H1 (cell line): ENCODE measurements at regions not wholly inside any gene's neighbourhood (a gene's known extent, or its start where the extent isn't known, plus 50 kb on each side); places are given as distances from the start of the nearest gene placed in this dataset.

Source experiments
- CTCF ChIA-PET: fragments of 300-600 bp; sonication (Branson Sonifier 250); formaldehyde crosslinking; loops from one replicate; lab custom pipeline; 2021; ENCODE audit not compliant: partially characterized antibody; lab: Charles Lee
- POLR2A ChIA-PET: fragments of 300-600 bp; sonication (Branson Sonifier 250); formaldehyde crosslinking; loops from one replicate; lab custom pipeline; 2021; ENCODE audit warnings: inconsistent platforms; ENCODE audit not compliant: partially characterized antibody; lab: Charles Lee
- DNase-seq, 2 experiments: peaks; one replicate each; pipeline versions ENCODE4 v3.0.0 to v3.0.0-alpha.2; 2010 to 2022; ENCODE audit warnings: low spot score in 2 of 2, low read depth in 1 of 2, mixed read lengths in 1 of 2
- FAIRE-seq: peaks from 2 replicates; lab custom pipeline; 2011; peaks lifted over from hg19 to GRCh38; lab: Jason Lieb, UNC
- H2AFZ ChIP-seq: 2 replicates; pipeline ENCODE4 v1.8.1; 2012; ENCODE audit warnings: low read length, inconsistent platforms
- H2AK5ac ChIP-seq: 2 replicates; pipeline ENCODE4 v1.6.1; 2013; ENCODE audit warnings: low read depth, low read length
- H2BK120ac ChIP-seq: replicated peaks from 2 replicates; pipeline ENCODE3; 2013; ENCODE audit warnings: low read depth, low read length, inconsistent platforms
- H2BK12ac ChIP-seq: 2 replicates; pipeline ENCODE4 v1.6.1; 2013; ENCODE audit warnings: low read depth, low read length
- H2BK15ac ChIP-seq: 2 replicates; pipeline ENCODE4 v1.6.1; 2013; ENCODE audit warnings: low read length
- H2BK20ac ChIP-seq: 2 replicates; pipeline ENCODE4 v1.6.1; 2013; ENCODE audit warnings: low read length
- H2BK5ac ChIP-seq: 2 replicates; pipeline ENCODE4 v1.6.1; 2013; ENCODE audit warnings: low read depth, low read length
- H3K14ac ChIP-seq: 2 replicates; pipeline ENCODE4 v1.6.1; 2013; ENCODE audit warnings: inconsistent platforms; ENCODE audit not compliant: insufficient read length
- H3K18ac ChIP-seq: 2 replicates; pipeline ENCODE4 v1.6.1; 2013; ENCODE audit warnings: low read length; ENCODE audit errors: extremely low read depth
- H3K23ac ChIP-seq: 2 replicates; pipeline ENCODE4 v1.6.1; 2013; ENCODE audit warnings: inconsistent platforms; ENCODE audit not compliant: insufficient read length
- H3K23me2 ChIP-seq: 2 replicates; pipeline ENCODE4 v1.6.1; 2013; ENCODE audit warnings: low read depth, low read length
- H3K27ac ChIP-seq: 2 replicates; pipeline ENCODE4 v1.6.1; 2011; ENCODE audit warnings: low read depth, low read length, inconsistent platforms
- H3K27me3 ChIP-seq, 4 experiments: replicated peaks in 1 of 4; 1 replicate in 1 of 4; 2 replicates in 3 of 4; pipeline versions ENCODE4 v1.6.1 to v1.8.1; 2011 to 2013; ENCODE audit warnings: low read length in 3 of 4, mild to moderate bottlenecking in 3 of 4, inconsistent platforms in 2 of 4, mixed read lengths in 2 of 4, moderate library complexity in 1 of 4; ENCODE audit not compliant: control insufficient read depth in 3 of 4, insufficient read depth in 3 of 4; ENCODE audit errors: extremely low read depth in 1 of 4
- H3K36me3 ChIP-seq, 4 experiments: 2 replicates each; pipeline versions ENCODE4 v1.6.1 to v1.8.1; 2011 to 2013; ENCODE audit warnings: mild to moderate bottlenecking in 4 of 4, low read length in 3 of 4, moderate library complexity in 2 of 4, control low read depth in 1 of 4, inconsistent platforms in 1 of 4; ENCODE audit not compliant: insufficient read depth in 4 of 4, control insufficient read depth in 2 of 4
- H3K4ac ChIP-seq: replicated peaks from 2 replicates; pipeline ENCODE3; 2013; ENCODE audit warnings: low read length, low read depth, mixed read lengths, inconsistent platforms; ENCODE audit not compliant: insufficient read length
- H3K4me1 ChIP-seq, 4 experiments: replicated peaks in 1 of 4; 1 replicate in 1 of 4; 2 replicates in 3 of 4; pipeline versions ENCODE4 v1.6.1 to v1.8.1; 2011 to 2013; ENCODE audit warnings: low read length in 3 of 4, inconsistent platforms in 2 of 4, mixed read lengths in 1 of 4; ENCODE audit not compliant: insufficient read depth in 4 of 4, control insufficient read depth in 3 of 4
- H3K4me2 ChIP-seq, 2 experiments: 2 replicates each; pipeline versions ENCODE4 v1.6.1 to v1.8.1; 2011 to 2013; ENCODE audit warnings: low read depth in 2 of 2, low read length in 2 of 2, control low read depth in 1 of 2, inconsistent platforms in 1 of 2, mild to moderate bottlenecking in 1 of 2; ENCODE audit not compliant: insufficient read depth in 1 of 2
- H3K4me3 ChIP-seq, 4 experiments: fragments of 200-600, 300-600 bp in 1 of 4; sonication (generic), shearing (Covaris generic), sonication (Bioruptor Twin) in 1 of 4; 2 replicates each; pipeline versions ENCODE4 v1.5.1 to v1.8.1; 2011 to 2016; ENCODE audit warnings: low read length in 4 of 4, low read depth in 3 of 4, control low read depth in 2 of 4, inconsistent platforms in 2 of 4, mild to moderate bottlenecking in 2 of 4, mixed read lengths in 1 of 4, moderate library complexity in 1 of 4; ENCODE audit not compliant: insufficient read depth in 2 of 4; ENCODE audit errors: extremely low read depth in 1 of 4
- H3K56ac ChIP-seq: replicated peaks from 2 replicates; pipeline ENCODE3; 2013; ENCODE audit warnings: low read depth, mild to moderate bottlenecking, mixed read lengths, low read length, inconsistent platforms; ENCODE audit not compliant: insufficient read length
- H3K79me1 ChIP-seq: 2 replicates; pipeline ENCODE4 v1.6.1; 2013; ENCODE audit warnings: low read depth, low read length, control low read depth
- H3K79me2 ChIP-seq, 2 experiments: 2 replicates each; pipeline versions ENCODE4 v1.6.1 to v1.8.1; 2012 to 2013; ENCODE audit warnings: low read length in 2 of 2, mild to moderate bottlenecking in 2 of 2, inconsistent platforms in 1 of 2; ENCODE audit not compliant: insufficient read depth in 2 of 2, control insufficient read depth in 1 of 2
- H3K9ac ChIP-seq, 4 experiments: replicated peaks in 1 of 4; 1 replicate in 1 of 4; 2 replicates in 3 of 4; pipeline versions ENCODE4 v1.6.1 to v1.8.1; 2011 to 2013; ENCODE audit warnings: low read depth in 3 of 4, low read length in 3 of 4, control low read depth in 2 of 4, mild to moderate bottlenecking in 2 of 4, moderate library complexity in 2 of 4, inconsistent platforms in 1 of 4; ENCODE audit errors: extremely low read depth in 1 of 4
- H3K9me3 ChIP-seq, 2 experiments: 2 replicates each; pipeline versions ENCODE4 v1.6.1 to v1.8.1; 2012 to 2013; ENCODE audit warnings: mild to moderate bottlenecking in 2 of 2, moderate library complexity in 2 of 2, control low read depth in 1 of 2, inconsistent platforms in 1 of 2, low read depth in 1 of 2, low read length in 1 of 2, mixed read lengths in 1 of 2; ENCODE audit not compliant: insufficient read depth in 2 of 2
- H4K20me1 ChIP-seq, 2 experiments: replicated peaks in 1 of 2; 2 replicates each; pipeline versions ENCODE3 to v1.8.1; 2011 to 2013; ENCODE audit warnings: inconsistent platforms in 2 of 2, low read length in 2 of 2, mild to moderate bottlenecking in 1 of 2; ENCODE audit not compliant: insufficient read depth in 2 of 2, control insufficient read depth in 1 of 2
- H4K5ac ChIP-seq: 2 replicates; pipeline ENCODE4 v1.6.1; 2013; ENCODE audit warnings: low read length, low read depth, mixed read lengths, inconsistent platforms; ENCODE audit not compliant: insufficient read length
- H4K8ac ChIP-seq: 2 replicates; pipeline ENCODE4 v1.8.0; 2013; ENCODE audit warnings: mild to moderate bottlenecking, moderate library complexity, low read length, inconsistent platforms; ENCODE audit not compliant: insufficient read depth; ENCODE audit errors: extremely low read depth
- H4K91ac ChIP-seq: replicated peaks from 2 replicates; pipeline ENCODE3; 2013; ENCODE audit warnings: low read length, mixed read lengths, inconsistent platforms; ENCODE audit not compliant: insufficient read length
- JUN ChIP-seq: IDR thresholded peaks from 2 replicates; pipeline ENCODE4 v1.6.1; 2011; ENCODE audit warnings: low read depth, mild to moderate bottlenecking, improper control_type of control experiment, low read length
- KDM5A ChIP-seq: fragments of 200-600 bp; IDR thresholded peaks from 2 replicates; pipeline ENCODE4 v1.7.1; 2012; ENCODE audit warnings: mild to moderate bottlenecking, low read length, inconsistent platforms, mixed read lengths
- MAFK ChIP-seq: IDR thresholded peaks from 2 replicates; pipeline ENCODE4 v1.6.1; 2012; ENCODE audit warnings: low read depth, mild to moderate bottlenecking, improper control_type of control experiment, low read length
- PHF8 ChIP-seq: fragments of 200-600 bp; sonication (generic); conservative IDR thresholded peaks from 2 replicates; pipeline ENCODE4 v1.7.1; 2012; ENCODE audit warnings: low read depth, mild to moderate bottlenecking, inconsistent platforms, low read length, moderate library complexity
- POU5F1 ChIP-seq: IDR thresholded peaks from 2 replicates; pipeline ENCODE4 v1.6.1; 2011; ENCODE audit warnings: low read depth, mild to moderate bottlenecking, low read length, moderate library complexity
- RAD21 ChIP-seq, 2 experiments: IDR thresholded peaks in 1 of 2; conservative IDR thresholded peaks in 1 of 2; 2 replicates each; pipeline ENCODE4 v1.6.1; 2011; ENCODE audit warnings: low read depth in 2 of 2, low read length in 2 of 2, improper control_type of control experiment in 1 of 2, inconsistent platforms in 1 of 2, mild to moderate bottlenecking in 1 of 2, moderate library complexity in 1 of 2
- SP2 ChIP-seq: IDR thresholded peaks from 2 replicates; pipeline ENCODE4 v1.6.1; 2012; ENCODE audit warnings: mild to moderate bottlenecking, low read length, inconsistent platforms
- SP4 ChIP-seq: IDR thresholded peaks from 2 replicates; pipeline ENCODE4 v1.6.1; 2012; ENCODE audit warnings: low read length, inconsistent platforms
- WGBS, 2 experiments: shearing (Covaris generic) in 1 of 2; methylation state at CpG; one replicate each; pipeline versions ENCODE4 v1.1.6 to v1.1.7; 2013 to 2015; ENCODE audit warnings: low lambda C conversion rate in 2 of 2, mixed read lengths in 2 of 2, inconsistent platforms in 1 of 2, low coverage in 1 of 2, missing lambda C conversion rate in 1 of 2; ENCODE audit not compliant: insufficient replicate concordance in 2 of 2, insufficient coverage in 1 of 2, insufficient read length in 1 of 2; ENCODE audit errors: extremely low coverage in 1 of 2, missing lambda C conversion rate in 1 of 2; 5-methylcytosine and 5-hydroxymethylcytosine counted together

DNA sequence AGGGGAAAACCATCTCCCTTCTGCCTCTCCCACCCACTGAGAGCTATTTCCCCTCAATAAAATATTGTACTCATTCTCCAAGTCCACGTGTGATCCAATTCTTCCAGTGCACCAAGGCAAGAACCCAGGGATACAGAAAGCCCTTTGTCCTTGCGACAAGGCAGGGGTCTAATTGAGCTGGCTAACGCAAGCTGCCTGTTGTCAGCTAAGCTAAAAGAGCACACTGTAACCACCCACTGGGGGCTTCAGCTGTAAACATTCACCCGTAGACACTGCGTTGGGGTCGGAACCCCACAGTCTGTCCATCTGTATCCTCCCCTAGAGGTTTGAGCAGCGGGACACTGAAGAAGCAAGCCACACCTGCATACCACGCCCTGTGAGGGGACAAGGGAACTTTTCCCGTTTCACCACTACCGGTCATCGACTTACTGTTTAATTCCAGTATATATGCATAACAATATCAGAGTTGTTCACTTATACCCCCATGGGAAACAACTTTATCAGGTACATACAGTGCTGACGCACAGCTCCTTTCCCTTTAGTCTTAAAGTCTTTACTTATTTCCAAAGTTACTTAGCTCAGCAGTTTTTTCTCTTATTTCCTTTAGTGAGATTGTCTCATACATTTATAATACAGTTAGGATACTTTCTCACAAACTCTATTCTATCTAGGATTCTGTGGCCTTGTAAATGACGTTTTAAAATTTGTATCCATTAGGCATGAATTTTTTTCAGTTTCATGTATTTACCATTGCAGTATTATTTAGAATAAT lies 721.6 kb downstream of the ANKRD7 start:
- Histone ChIP-seq H4K8ac (no peak overlapping the region; the same call in 1 of the 2 replicates), H3K4me1 (no peaks in the 10 kb centered on the region), H3K79me1 (no peaks in the 10 kb centered on the region), H3K27me3 (no peaks in the 10 kb centered on the region), H2AK5ac (no peak overlapping the region), H3K36me3 (no peaks in the 10 kb centered on the region), H2BK15ac (no peak overlapping the region), H3K9me3 (no peaks in the 10 kb centered on the region), H3K9ac (no peak overlapping the region), H3K14ac (no peak overlapping the region), H3K56ac (no peak overlapping the region), H4K5ac (no peak overlapping the region), H2BK5ac (no peak overlapping the region), H2BK120ac (no peak overlapping the region), H3K27ac (no peak overlapping the region), H4K91ac (no peak overlapping the region), H3K23ac (no peak overlapping the region), H3K79me2 (no peaks in the 10 kb centered on the region), H3K23me2 (no peaks in the 10 kb centered on the region), H2BK20ac (no peak overlapping the region), H2AFZ (no peak overlapping the region; the same call in 1 of the 2 replicates), H3K18ac (no peak overlapping the region), H3K4me3 (no peak overlapping the region), H3K4me2 (no peak overlapping the region), H3K4ac (no peak overlapping the region), H4K20me1 (no peaks in the 10 kb centered on the region), H2BK12ac (no peak overlapping the region)
- CTCF ChIA-PET, result interaction anchor here (1.5 kb wide), 1 partner anchor 593 kb away, joined by 3 read pairs; no protein-coding TSS in a partner anchor
- 94% methylated on average over 13 of the region's 13 CpGs; no CpG with 5 or more reads in 1 of the 2 experiments for WGBS, 2 experiments
- DNase-seq (no peak), FAIRE-seq (no peak)
- TF ChIP-seq JUN, result no peak
- no peak for TF ChIP-seq PHF8
- TF ChIP-seq RAD21 (IDR thresholded peaks at IDR 0.05 in 1 of 2, conservative IDR thresholded peaks at IDR 0.05 in 1 of 2; ENCODE audit: low read depth in 2 of 2, low read length in 2 of 2), result no peak
- TF ChIP-seq MAFK, result peak; percentile 34; the same call in 1 of the 2 replicates
- no peak for TF ChIP-seq KDM5A
- no peak for TF ChIP-seq SP4
- TF ChIP-seq POU5F1, result no peak
- no peak for TF ChIP-seq SP2
- POLR2A ChIA-PET, result no interaction called here
